GM19452 (cell line): ENCODE measurements at regions not wholly inside any gene's neighbourhood (a gene's known extent, or its start where the extent isn't known, plus 50 kb on each side); places are given as distances from the start of the nearest gene placed in this dataset.

Experiments
- ATAC-seq: cut with Tn5 transposase; IDR thresholded peaks from one replicate; pipeline ENCODE4 v1.9.1; 2021; ENCODE audit not compliant: unreplicated experiment

GRCh38 chr1:232386721-232387510, 243.0 kb downstream of the SIPA1L2 start:
- no peak for ATAC-seq

DNA sequence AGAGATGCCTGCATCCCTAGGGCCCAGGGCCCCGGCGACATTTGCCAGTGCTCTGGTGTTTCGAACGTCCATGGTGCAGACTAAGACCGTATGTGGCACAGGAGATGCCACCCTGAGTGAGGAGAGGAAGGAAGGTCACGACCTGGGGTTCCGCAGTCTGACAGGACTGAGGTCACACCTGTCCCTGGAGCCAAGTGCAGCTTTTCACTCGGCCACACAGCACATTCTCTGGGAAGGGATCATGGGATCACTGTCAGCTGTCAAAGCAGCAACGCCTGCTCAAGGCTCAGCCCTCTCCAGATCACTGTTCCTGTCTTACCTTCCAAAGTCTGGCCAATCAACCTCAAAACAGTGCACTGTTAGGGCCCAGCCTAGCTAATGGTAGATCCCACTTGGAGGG, 243.6 kb downstream of the SIPA1L2 start:
- ATAC-seq, result no peak

- ATAC-seq, result no peak
Observed at GRCh38 chr1:232385221-232385620, 244.7 kb downstream of the SIPA1L2 start.

DNA sequence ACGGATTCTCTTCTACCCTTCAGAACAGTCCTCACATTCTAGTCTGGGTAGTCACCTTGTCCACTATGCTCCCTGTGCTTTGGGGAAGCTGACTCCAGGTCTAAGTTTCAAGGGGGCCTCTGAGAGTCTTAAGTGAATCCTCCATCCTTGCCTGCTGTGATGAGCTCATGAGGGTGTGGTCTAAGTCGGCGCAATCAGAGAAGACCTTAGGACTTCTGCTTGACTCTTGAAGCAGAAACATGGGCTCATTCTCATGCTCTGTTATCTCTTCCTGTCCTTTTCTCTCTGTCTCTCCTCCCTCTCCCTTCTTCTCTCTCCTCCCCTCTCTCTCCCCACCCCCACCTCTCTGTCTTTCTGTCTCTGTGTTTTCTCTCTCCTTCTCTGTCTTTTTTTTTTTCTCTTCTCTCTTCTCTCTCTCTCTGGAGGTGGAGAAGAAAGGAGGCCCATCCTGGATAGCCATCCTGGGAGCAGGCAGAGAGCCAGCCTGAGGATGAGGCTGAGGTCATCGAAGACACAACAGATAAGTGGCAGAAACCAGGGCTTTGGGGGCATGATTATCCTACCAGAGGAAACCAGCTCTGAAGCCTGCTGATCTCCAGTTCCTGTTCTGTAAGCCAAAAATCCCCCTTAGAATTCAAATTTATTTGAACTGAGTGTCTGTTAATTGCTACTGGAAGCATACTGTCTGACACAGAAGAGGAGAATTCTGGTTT, 245.6 kb downstream of the SIPA1L2 start:
- ATAC-seq, result no peak

DNA sequence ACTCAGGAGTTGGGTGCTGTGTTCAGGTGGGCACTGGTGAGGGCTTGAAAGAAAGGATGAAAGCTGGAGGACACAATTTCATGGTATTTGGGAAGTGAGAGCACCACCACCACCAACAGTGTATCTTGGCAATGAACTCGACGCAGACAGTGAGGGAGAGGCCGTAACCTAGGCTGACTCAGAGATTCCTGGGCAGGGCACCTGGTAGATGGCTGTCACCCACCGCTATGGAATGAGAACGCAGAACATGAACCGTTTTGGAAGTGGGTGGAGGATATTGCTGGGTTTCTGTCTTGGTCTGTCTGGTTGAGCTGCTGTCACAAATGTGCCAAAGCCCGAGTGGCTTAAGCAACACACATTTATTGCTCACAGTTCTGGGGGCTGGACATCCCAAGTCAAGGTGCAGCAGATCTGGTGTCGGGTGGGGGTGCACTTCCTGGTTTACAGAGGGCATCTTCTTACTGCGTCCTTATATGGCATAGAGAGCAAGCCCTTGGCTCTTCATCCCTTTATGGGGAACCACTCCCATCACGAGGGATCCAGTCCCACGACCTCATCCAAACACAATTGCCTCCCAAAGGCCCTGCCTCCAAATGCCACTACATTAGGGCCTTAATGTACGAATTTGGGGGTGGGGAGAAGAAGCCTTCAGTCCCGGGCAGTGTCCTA, 246.3 kb downstream of the SIPA1L2 start:
- no peak for ATAC-seq

DNA sequence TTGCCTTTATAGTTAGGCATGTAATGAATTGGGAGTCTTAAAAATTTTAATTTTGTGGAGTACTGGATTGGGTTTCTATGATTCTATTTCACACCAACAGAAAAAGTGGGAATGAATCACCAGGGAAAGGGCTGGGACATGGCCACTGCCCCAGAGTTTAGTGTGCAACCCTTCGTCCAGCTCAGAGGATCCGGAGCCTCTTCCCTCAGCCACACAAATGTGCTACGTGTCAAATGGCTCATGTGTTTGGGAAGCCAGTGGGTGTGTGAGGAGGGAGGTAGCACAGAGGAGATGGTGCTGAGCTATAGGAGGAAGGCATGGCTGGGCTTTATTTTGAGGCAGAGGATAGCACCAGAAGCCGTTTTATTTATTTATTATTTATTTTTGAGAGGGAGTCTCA, 247.3 kb downstream of the SIPA1L2 start:
- no peak for ATAC-seq

GRCh38 chr1:232381394-232382100, 248.4 kb downstream of the SIPA1L2 start:
- no peak for ATAC-seq

DNA sequence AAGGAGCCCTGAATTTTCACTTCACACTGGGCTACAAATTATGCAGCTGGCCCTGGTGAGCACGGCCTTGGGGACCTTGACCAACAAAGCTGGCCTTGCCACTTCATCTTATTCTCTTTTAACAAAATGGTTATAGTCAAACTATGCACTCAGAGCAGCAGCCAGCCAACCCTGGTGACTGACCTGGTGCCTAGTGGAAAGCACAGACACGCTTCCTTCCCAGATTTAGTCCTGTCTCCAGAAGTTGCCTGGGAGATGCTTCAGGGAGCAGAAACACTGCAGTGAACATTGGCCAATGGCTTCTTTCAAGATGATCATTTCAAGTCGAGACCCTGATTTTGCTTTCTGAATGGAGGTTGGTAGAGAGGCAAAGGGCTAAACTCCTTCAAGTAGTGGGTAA, 249.3 kb downstream of the SIPA1L2 start:
- no peak for ATAC-seq

GRCh38 chr1:232380131-232380530, 249.8 kb downstream of the SIPA1L2 start:
- ATAC-seq, result no peak

DNA sequence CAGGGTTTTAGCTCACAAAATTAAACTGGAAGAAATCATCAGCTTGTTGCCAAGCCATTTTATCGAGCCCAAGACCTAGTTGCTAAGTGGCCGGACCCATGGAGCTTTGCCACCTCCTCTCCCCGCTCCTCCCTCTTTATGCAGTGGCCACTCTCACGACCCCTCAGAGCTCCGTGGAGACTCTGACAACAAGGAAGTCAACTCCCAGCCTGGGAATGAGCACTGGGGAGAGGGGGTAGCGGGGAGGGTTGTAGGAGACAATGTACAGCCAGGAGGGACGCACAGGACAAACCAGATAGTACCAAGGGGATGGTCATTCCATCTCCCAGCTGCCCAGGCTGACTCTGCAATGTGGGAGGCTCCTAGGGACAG, 250.9 kb downstream of the SIPA1L2 start:
- ATAC-seq, result no peak

GRCh38 chr1:232378266-232379062, 251.5 kb downstream of the SIPA1L2 start:
- no peak for ATAC-seq

DNA sequence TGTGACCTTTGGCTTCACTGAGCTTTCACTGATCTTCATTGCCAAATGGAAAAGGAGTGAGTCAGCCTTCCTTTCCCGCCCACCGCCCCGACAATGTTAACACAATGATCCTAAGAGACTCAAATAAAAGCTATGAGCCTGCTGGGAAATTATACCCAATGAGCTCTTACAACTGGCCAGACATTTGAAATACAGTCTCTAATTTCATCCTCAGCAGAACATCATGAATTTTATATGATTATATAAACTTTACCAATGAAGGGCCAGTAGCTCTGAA, 252.5 kb downstream of the SIPA1L2 start:
- ATAC-seq, result no peak

DNA sequence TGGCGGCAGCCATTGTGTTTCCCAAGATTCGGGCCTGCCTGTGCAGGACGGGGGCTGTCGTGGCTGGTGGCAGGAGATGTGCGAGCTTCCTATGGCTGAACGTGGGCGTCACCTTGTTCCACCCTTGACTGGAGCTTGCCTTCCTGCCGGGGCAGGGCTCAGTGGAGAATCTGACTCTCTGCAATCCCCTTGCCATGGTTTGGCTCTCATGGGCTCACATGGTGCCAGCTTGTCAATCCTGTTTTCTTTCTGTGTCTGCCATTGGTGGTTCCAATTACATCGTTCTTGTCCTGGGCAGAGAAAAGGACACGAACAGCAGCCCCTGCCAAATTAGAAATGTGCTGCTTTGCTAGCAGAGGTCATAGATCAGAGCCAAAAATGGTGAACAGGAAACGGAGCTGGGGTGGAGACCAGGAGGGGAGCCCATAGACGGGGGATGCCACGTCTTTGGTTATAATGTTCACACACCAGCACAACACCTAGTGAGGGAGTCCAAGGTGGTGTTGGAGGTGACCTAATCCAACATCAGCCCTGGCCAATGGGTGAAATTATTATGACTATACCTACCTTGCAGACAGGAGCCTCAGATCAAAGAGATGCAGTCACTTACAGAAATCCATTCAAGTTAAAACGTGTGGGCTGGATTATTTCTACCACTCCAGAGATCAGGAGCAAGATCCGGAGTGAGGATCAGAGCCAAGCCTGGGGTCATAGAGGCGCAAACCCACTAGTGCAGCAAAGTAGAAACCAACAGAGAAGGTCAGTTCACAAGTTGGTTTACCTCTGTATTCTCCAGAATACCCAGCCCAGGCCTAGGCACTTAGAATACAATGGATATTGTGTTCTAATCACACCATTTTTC, 253.1 kb downstream of the SIPA1L2 start:
- ATAC-seq, result no peak

DNA sequence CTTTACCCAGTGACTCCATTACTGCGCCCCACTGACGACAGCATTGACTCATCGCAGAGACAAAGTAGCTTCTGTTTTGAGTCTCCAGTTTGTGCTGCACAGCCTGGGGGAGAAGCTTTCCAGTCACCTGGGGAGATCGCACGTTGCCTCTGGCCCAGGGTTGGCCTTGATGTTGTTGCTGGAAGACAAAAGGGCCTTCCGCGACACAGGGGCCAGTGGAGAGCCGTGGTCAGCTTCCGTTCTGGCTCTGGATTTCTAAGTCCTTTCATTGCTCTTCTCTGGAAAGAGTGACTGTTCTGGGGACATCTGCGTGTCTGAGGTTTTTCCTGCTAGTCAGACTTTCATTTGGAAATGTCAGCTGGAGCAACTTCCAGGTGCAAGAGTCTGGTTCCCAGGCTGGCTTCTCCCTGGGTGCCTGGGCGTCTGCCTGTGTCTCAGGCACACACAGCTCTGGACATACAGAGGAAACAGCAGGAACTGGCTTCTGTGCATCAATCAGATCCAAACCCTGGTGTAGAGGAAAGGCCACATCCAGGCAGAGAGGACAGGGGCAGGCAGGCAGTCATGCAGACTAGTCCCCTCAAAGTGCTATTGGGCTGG, 257.0 kb downstream of the SIPA1L2 start:
- ATAC-seq, result no peak

DNA sequence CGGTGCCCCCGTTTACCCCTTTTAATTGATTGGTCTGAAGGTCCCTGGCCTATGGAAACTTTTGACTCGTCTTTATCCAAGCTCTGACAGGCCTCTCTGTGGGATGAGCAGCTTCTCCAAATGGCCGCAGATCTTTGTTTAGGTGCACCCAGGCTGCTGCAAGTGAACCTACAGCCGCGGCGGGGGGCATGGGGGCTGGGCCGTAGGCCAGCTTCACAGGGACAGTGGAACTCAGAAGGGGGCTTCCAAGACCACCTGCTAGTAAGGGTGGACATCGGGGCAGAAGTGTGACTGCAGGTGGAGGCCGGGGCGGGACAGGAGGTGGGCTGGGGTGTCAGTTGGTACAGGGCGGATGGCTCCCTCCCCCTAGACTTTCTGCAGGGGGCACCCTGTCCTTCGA, 257.5 kb downstream of the SIPA1L2 start:
- ATAC-seq, result no peak

GRCh38 chr1:232369451-232370296, 260.3 kb downstream of the SIPA1L2 start:
- no peak for ATAC-seq

DNA sequence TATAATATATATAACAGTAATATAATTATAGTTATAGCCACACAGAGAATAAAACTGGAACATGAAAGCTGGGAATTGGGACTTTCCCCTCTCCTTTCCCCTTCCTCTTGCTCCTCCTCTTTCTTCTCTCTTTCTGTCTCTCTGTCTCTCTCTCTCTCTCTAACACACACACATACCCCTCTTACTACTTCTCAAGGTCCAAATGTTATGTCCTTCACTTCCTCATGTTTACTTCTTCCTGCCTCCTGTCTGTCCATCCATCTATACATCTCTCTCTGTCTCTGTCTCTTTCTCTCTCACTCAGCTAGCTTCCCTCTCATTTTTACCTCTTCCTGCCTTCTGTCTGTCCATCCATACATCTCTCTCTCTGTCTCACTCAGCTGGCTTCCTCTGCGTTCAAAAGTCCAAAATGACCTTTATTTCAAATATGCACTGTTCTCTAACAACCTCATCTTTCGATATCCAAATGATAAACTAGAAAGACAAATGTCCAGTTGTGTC, 261.1 kb downstream of the SIPA1L2 start:
- ATAC-seq, result no peak

- ATAC-seq, result no peak
Observed at GRCh38 chr1:232367293-232367692, 262.6 kb downstream of the SIPA1L2 start.
